OCI-LY3 (cell line): ENCODE measurements at regions not wholly inside any gene's neighbourhood (a gene's known extent, or its start where the extent isn't known, plus 50 kb on each side); places are given as distances from the start of the nearest gene placed in this dataset.

ENCODE experiments used
- CTCF ChIP-seq: fragments of 200-600, 300-600 bp; sonication (generic); IDR thresholded peaks from 2 replicates; pipeline ENCODE4 v1.5.1; 2014; ENCODE audit warnings: antibody characterized with exemption, low read length, low read depth
- EZH2phosphoT487 ChIP-seq: fragments of 200-600 bp; shearing (Covaris generic); IDR thresholded peaks from 2 replicates; pipeline ENCODE4 v1.6.1; 2018; ENCODE audit warnings: antibody characterized with exemption, mixed run types, low read depth

GRCh38 chr4:27267339-27267969, 406.8 kb downstream of the STIM2 start:
- no peak for TF ChIP-seq CTCF
- no peak for TF ChIP-seq EZH2phosphoT487
